ENCODE measurements at regions not wholly inside any gene's neighbourhood (a gene's known extent, or its start where the extent isn't known, plus 50 kb on each side); places are given as distances from the start of the nearest gene placed in this dataset.

GRCh38 chr3:72550582-72551262, 297.5 kb downstream of the SHQ1 start:
- Histone ChIP-seq H3K4me3 (no peak overlapping the region), H3K36me3 (no peaks in the 10 kb centered on the region), H3K4me1 (no peaks in the 10 kb centered on the region), H3K27me3 (no peaks in the 10 kb centered on the region), H3K9me3 (no peaks in the 10 kb centered on the region), H3K27ac (no peak overlapping the region)
- DNase-seq: no peak
- FAIRE-seq: no peak
- no peak for TF ChIP-seq CTCF (IDR thresholded peaks at IDR 0.05)
- whole genome bisulfite sequencing, 2 donors: 82 to 85% methylated on average over 4 of the region's 4 CpGs
- intact Hi-C loops (cut with DNase I): no loop called here
- no peak for ATAC-seq

GRCh38 chr3:72549761-72550581, 298.3 kb downstream of the SHQ1 start:
- Histone ChIP-seq H3K27ac (no peak overlapping the region), H3K4me1 (no peaks in the 10 kb centered on the region), H3K27me3 (no peaks in the 10 kb centered on the region), H3K36me3 (no peaks in the 10 kb centered on the region), H3K4me3 (no peak overlapping the region), H3K9me3 (no peaks in the 10 kb centered on the region)
- TF ChIP-seq CTCF (IDR thresholded peaks at IDR 0.05): no peak
- intact Hi-C loops (cut with DNase I): no loop called here
- ATAC-seq: peak in 2 of 4 donors; percentile 23
- 85 to 92% methylated on average over 12 of the region's 12 CpGs for WGBS, 2 donors
- FAIRE-seq: no peak
- no peak for DNase-seq

GRCh38 chr3:72548981-72549380, 299.3 kb downstream of the SHQ1 start:
- no peaks in the 10 kb centered on the region for H3K36me3 ChIP-seq
- WGBS, 2 donors: 90% methylated on average over 4 of the region's 4 CpGs
- no peaks in the 10 kb centered on the region for H3K4me1 ChIP-seq
- no peak for FAIRE-seq
- H3K9me3 ChIP-seq: no peaks in the 10 kb centered on the region
- H3K4me3 ChIP-seq: no peak overlapping the region
- no peaks in the 10 kb centered on the region for H3K27me3 ChIP-seq
- intact Hi-C loops (cut with DNase I): no loop called here
- ATAC-seq: no peak
- no peak for DNase-seq
- TF ChIP-seq CTCF (IDR thresholded peaks at IDR 0.05): no peak
- no peak overlapping the region for H3K27ac ChIP-seq

- Histone ChIP-seq H3K9me3 (no peaks in the 10 kb centered on the region), H3K27me3 (no peaks in the 10 kb centered on the region), H3K36me3 (no peaks in the 10 kb centered on the region), H3K4me1 (no peaks in the 10 kb centered on the region), H3K27ac (no peak overlapping the region), H3K4me3 (no peak overlapping the region)
- ATAC-seq (no peak), FAIRE-seq (no peak), DNase-seq (no peak)
- no peak for TF ChIP-seq CTCF (IDR thresholded peaks at IDR 0.05)
- WGBS, 2 donors: 0 to 47% methylated on average over 1 of the region's 1 CpG
- intact Hi-C loops (cut with DNase I): no loop called here
Measured at GRCh38 chr3:72548461-72548860, 299.8 kb downstream of the SHQ1 start.

GRCh38 chr3:72547183-72547582, 301.1 kb downstream of the SHQ1 start:
- Histone ChIP-seq H3K4me3 (no peak overlapping the region), H3K27me3 (no peaks in the 10 kb centered on the region), H3K4me1 (no peaks in the 10 kb centered on the region), H3K9me3 (no peaks in the 10 kb centered on the region), H3K27ac (no peak overlapping the region), H3K36me3 (no peaks in the 10 kb centered on the region)
- intact Hi-C loops (cut with DNase I): no loop called here
- TF ChIP-seq CTCF (IDR thresholded peaks at IDR 0.05): no peak
- DNase-seq (no peak), ATAC-seq (peak in 3 of 4 donors; percentile 38 to 79 (median 63)), FAIRE-seq (no peak)
- WGBS, 2 donors: 61 to 62% methylated on average over 3 of the region's 3 CpGs
